H1 (cell line): ENCODE measurements at regions not wholly inside any gene's neighbourhood (a gene's known extent, or its start where the extent isn't known, plus 50 kb on each side); places are given as distances from the start of the nearest gene placed in this dataset.

Experiments used
- CTCF ChIA-PET: fragments of 300-600 bp; sonication (Branson Sonifier 250); formaldehyde crosslinking; loops from one replicate; lab custom pipeline; 2021; ENCODE audit not compliant: partially characterized antibody; lab: Charles Lee
- POLR2A ChIA-PET: fragments of 300-600 bp; sonication (Branson Sonifier 250); formaldehyde crosslinking; loops from one replicate; lab custom pipeline; 2021; ENCODE audit warnings: inconsistent platforms; ENCODE audit not compliant: partially characterized antibody; lab: Charles Lee
- DNase-seq, 2 experiments: peaks; one replicate each; pipeline versions ENCODE4 v3.0.0 to v3.0.0-alpha.2; 2010 to 2022; ENCODE audit warnings: low spot score in 2 of 2, low read depth in 1 of 2, mixed read lengths in 1 of 2
- FAIRE-seq: peaks from 2 replicates; lab custom pipeline; 2011; peaks lifted over from hg19 to GRCh38; lab: Jason Lieb, UNC
- H2AFZ ChIP-seq: 2 replicates; pipeline ENCODE4 v1.8.1; 2012; ENCODE audit warnings: low read length, inconsistent platforms
- H2AK5ac ChIP-seq: 2 replicates; pipeline ENCODE4 v1.6.1; 2013; ENCODE audit warnings: low read depth, low read length
- H2BK120ac ChIP-seq: replicated peaks from 2 replicates; pipeline ENCODE3; 2013; ENCODE audit warnings: low read depth, low read length, inconsistent platforms
- H2BK12ac ChIP-seq: 2 replicates; pipeline ENCODE4 v1.6.1; 2013; ENCODE audit warnings: low read depth, low read length
- H2BK15ac ChIP-seq: 2 replicates; pipeline ENCODE4 v1.6.1; 2013; ENCODE audit warnings: low read length
- H2BK20ac ChIP-seq: 2 replicates; pipeline ENCODE4 v1.6.1; 2013; ENCODE audit warnings: low read length
- H2BK5ac ChIP-seq: 2 replicates; pipeline ENCODE4 v1.6.1; 2013; ENCODE audit warnings: low read depth, low read length
- H3K14ac ChIP-seq: 2 replicates; pipeline ENCODE4 v1.6.1; 2013; ENCODE audit warnings: inconsistent platforms; ENCODE audit not compliant: insufficient read length
- H3K18ac ChIP-seq: 2 replicates; pipeline ENCODE4 v1.6.1; 2013; ENCODE audit warnings: low read length; ENCODE audit errors: extremely low read depth
- H3K23ac ChIP-seq: 2 replicates; pipeline ENCODE4 v1.6.1; 2013; ENCODE audit warnings: inconsistent platforms; ENCODE audit not compliant: insufficient read length
- H3K23me2 ChIP-seq: 2 replicates; pipeline ENCODE4 v1.6.1; 2013; ENCODE audit warnings: low read depth, low read length
- H3K27ac ChIP-seq: 2 replicates; pipeline ENCODE4 v1.6.1; 2011; ENCODE audit warnings: low read depth, low read length, inconsistent platforms
- H3K27me3 ChIP-seq, 4 experiments: replicated peaks in 1 of 4; 1 replicate in 1 of 4; 2 replicates in 3 of 4; pipeline versions ENCODE4 v1.6.1 to v1.8.1; 2011 to 2013; ENCODE audit warnings: low read length in 3 of 4, mild to moderate bottlenecking in 3 of 4, inconsistent platforms in 2 of 4, mixed read lengths in 2 of 4, moderate library complexity in 1 of 4; ENCODE audit not compliant: control insufficient read depth in 3 of 4, insufficient read depth in 3 of 4; ENCODE audit errors: extremely low read depth in 1 of 4
- H3K36me3 ChIP-seq, 4 experiments: 2 replicates each; pipeline versions ENCODE4 v1.6.1 to v1.8.1; 2011 to 2013; ENCODE audit warnings: mild to moderate bottlenecking in 4 of 4, low read length in 3 of 4, moderate library complexity in 2 of 4, control low read depth in 1 of 4, inconsistent platforms in 1 of 4; ENCODE audit not compliant: insufficient read depth in 4 of 4, control insufficient read depth in 2 of 4
- H3K4ac ChIP-seq: replicated peaks from 2 replicates; pipeline ENCODE3; 2013; ENCODE audit warnings: low read length, low read depth, mixed read lengths, inconsistent platforms; ENCODE audit not compliant: insufficient read length
- H3K4me1 ChIP-seq, 4 experiments: replicated peaks in 1 of 4; 1 replicate in 1 of 4; 2 replicates in 3 of 4; pipeline versions ENCODE4 v1.6.1 to v1.8.1; 2011 to 2013; ENCODE audit warnings: low read length in 3 of 4, inconsistent platforms in 2 of 4, mixed read lengths in 1 of 4; ENCODE audit not compliant: insufficient read depth in 4 of 4, control insufficient read depth in 3 of 4
- H3K4me2 ChIP-seq, 2 experiments: 2 replicates each; pipeline versions ENCODE4 v1.6.1 to v1.8.1; 2011 to 2013; ENCODE audit warnings: low read depth in 2 of 2, low read length in 2 of 2, control low read depth in 1 of 2, inconsistent platforms in 1 of 2, mild to moderate bottlenecking in 1 of 2; ENCODE audit not compliant: insufficient read depth in 1 of 2
- H3K4me3 ChIP-seq, 4 experiments: fragments of 200-600, 300-600 bp in 1 of 4; sonication (generic), shearing (Covaris generic), sonication (Bioruptor Twin) in 1 of 4; 2 replicates each; pipeline versions ENCODE4 v1.5.1 to v1.8.1; 2011 to 2016; ENCODE audit warnings: low read length in 4 of 4, low read depth in 3 of 4, control low read depth in 2 of 4, inconsistent platforms in 2 of 4, mild to moderate bottlenecking in 2 of 4, mixed read lengths in 1 of 4, moderate library complexity in 1 of 4; ENCODE audit not compliant: insufficient read depth in 2 of 4; ENCODE audit errors: extremely low read depth in 1 of 4
- H3K56ac ChIP-seq: replicated peaks from 2 replicates; pipeline ENCODE3; 2013; ENCODE audit warnings: low read depth, mild to moderate bottlenecking, mixed read lengths, low read length, inconsistent platforms; ENCODE audit not compliant: insufficient read length
- H3K79me1 ChIP-seq: 2 replicates; pipeline ENCODE4 v1.6.1; 2013; ENCODE audit warnings: low read depth, low read length, control low read depth
- H3K79me2 ChIP-seq, 2 experiments: 2 replicates each; pipeline versions ENCODE4 v1.6.1 to v1.8.1; 2012 to 2013; ENCODE audit warnings: low read length in 2 of 2, mild to moderate bottlenecking in 2 of 2, inconsistent platforms in 1 of 2; ENCODE audit not compliant: insufficient read depth in 2 of 2, control insufficient read depth in 1 of 2
- H3K9ac ChIP-seq, 4 experiments: replicated peaks in 1 of 4; 1 replicate in 1 of 4; 2 replicates in 3 of 4; pipeline versions ENCODE4 v1.6.1 to v1.8.1; 2011 to 2013; ENCODE audit warnings: low read depth in 3 of 4, low read length in 3 of 4, control low read depth in 2 of 4, mild to moderate bottlenecking in 2 of 4, moderate library complexity in 2 of 4, inconsistent platforms in 1 of 4; ENCODE audit errors: extremely low read depth in 1 of 4
- H3K9me3 ChIP-seq, 2 experiments: 2 replicates each; pipeline versions ENCODE4 v1.6.1 to v1.8.1; 2012 to 2013; ENCODE audit warnings: mild to moderate bottlenecking in 2 of 2, moderate library complexity in 2 of 2, control low read depth in 1 of 2, inconsistent platforms in 1 of 2, low read depth in 1 of 2, low read length in 1 of 2, mixed read lengths in 1 of 2; ENCODE audit not compliant: insufficient read depth in 2 of 2
- H4K20me1 ChIP-seq, 2 experiments: replicated peaks in 1 of 2; 2 replicates each; pipeline versions ENCODE3 to v1.8.1; 2011 to 2013; ENCODE audit warnings: inconsistent platforms in 2 of 2, low read length in 2 of 2, mild to moderate bottlenecking in 1 of 2; ENCODE audit not compliant: insufficient read depth in 2 of 2, control insufficient read depth in 1 of 2
- H4K5ac ChIP-seq: 2 replicates; pipeline ENCODE4 v1.6.1; 2013; ENCODE audit warnings: low read length, low read depth, mixed read lengths, inconsistent platforms; ENCODE audit not compliant: insufficient read length
- H4K8ac ChIP-seq: 2 replicates; pipeline ENCODE4 v1.8.0; 2013; ENCODE audit warnings: mild to moderate bottlenecking, moderate library complexity, low read length, inconsistent platforms; ENCODE audit not compliant: insufficient read depth; ENCODE audit errors: extremely low read depth
- H4K91ac ChIP-seq: replicated peaks from 2 replicates; pipeline ENCODE3; 2013; ENCODE audit warnings: low read length, mixed read lengths, inconsistent platforms; ENCODE audit not compliant: insufficient read length
- BRCA1 ChIP-seq: IDR thresholded peaks from 2 replicates; pipeline ENCODE4 v1.6.1; 2012; ENCODE audit warnings: low read depth, low read length, improper control_type of control experiment
- CBX5 ChIP-seq: fragments of 300-800, 300-1000 bp; sonication (generic); IDR thresholded peaks from 2 replicates; pipeline ENCODE4 v1.7.1; 2016; ENCODE audit warnings: antibody characterized with exemption, low read length, low read depth
- CHD2 ChIP-seq: IDR thresholded peaks from 2 replicates; pipeline ENCODE4 v1.6.1; 2012; ENCODE audit warnings: low read length, improper control_type of control experiment
- EP300 ChIP-seq, 2 experiments: IDR thresholded peaks; 1 replicate in 1 of 2; 2 replicates in 1 of 2; pipeline ENCODE4 v1.6.1; 2011 to 2012; ENCODE audit warnings: low read depth in 2 of 2, low read length in 2 of 2, mild to moderate bottlenecking in 2 of 2, borderline replicate concordance in 1 of 2, inconsistent platforms in 1 of 2, moderate library complexity in 1 of 2
- GTF2F1 ChIP-seq: IDR thresholded peaks from 2 replicates; pipeline ENCODE4 v1.6.1; 2012; ENCODE audit warnings: low read depth, low read length, improper control_type of control experiment, borderline replicate concordance
- MAFK ChIP-seq: IDR thresholded peaks from 2 replicates; pipeline ENCODE4 v1.6.1; 2012; ENCODE audit warnings: low read depth, mild to moderate bottlenecking, improper control_type of control experiment, low read length
- NANOG ChIP-seq: IDR thresholded peaks from 2 replicates; pipeline ENCODE4 v1.6.1; 2011; ENCODE audit warnings: low read length, low read depth, mild to moderate bottlenecking, inconsistent platforms; ENCODE audit not compliant: insufficient read depth, poor library complexity, severe bottlenecking
- POLR2A ChIP-seq, 2 experiments: IDR thresholded peaks; 1 replicate in 1 of 2; 2 replicates in 1 of 2; pipeline ENCODE4 v1.6.1; 2011; ENCODE audit warnings: low read depth in 2 of 2, low read length in 2 of 2, mild to moderate bottlenecking in 2 of 2; ENCODE audit errors: control extremely low read depth in 1 of 2
- POU5F1 ChIP-seq: IDR thresholded peaks from 2 replicates; pipeline ENCODE4 v1.6.1; 2011; ENCODE audit warnings: low read depth, mild to moderate bottlenecking, low read length, moderate library complexity
- SIRT6 ChIP-seq: IDR thresholded peaks from one replicate; pipeline ENCODE4 v1.7.1; 2012; ENCODE audit warnings: low read length, inconsistent platforms
- SUZ12 ChIP-seq: fragments of 200-600 bp; sonication (generic); IDR thresholded peaks from 2 replicates; pipeline ENCODE4 v1.6.1; 2012; ENCODE audit warnings: mild to moderate bottlenecking, inconsistent platforms, low read length, moderate library complexity, mixed read lengths
- TBP ChIP-seq: IDR thresholded peaks from 2 replicates; pipeline ENCODE4 v1.6.1; 2011; ENCODE audit warnings: low read depth, low read length, improper control_type of control experiment
- TEAD4 ChIP-seq: IDR thresholded peaks from 2 replicates; pipeline ENCODE4 v1.6.1; 2012; ENCODE audit warnings: low read depth, low read length, inconsistent platforms, mixed read lengths
- WGBS, 2 experiments: shearing (Covaris generic) in 1 of 2; methylation state at CpG; one replicate each; pipeline versions ENCODE4 v1.1.6 to v1.1.7; 2013 to 2015; ENCODE audit warnings: low lambda C conversion rate in 2 of 2, mixed read lengths in 2 of 2, inconsistent platforms in 1 of 2, low coverage in 1 of 2, missing lambda C conversion rate in 1 of 2; ENCODE audit not compliant: insufficient replicate concordance in 2 of 2, insufficient coverage in 1 of 2, insufficient read length in 1 of 2; ENCODE audit errors: extremely low coverage in 1 of 2, missing lambda C conversion rate in 1 of 2; 5-methylcytosine and 5-hydroxymethylcytosine counted together
- TF ChIP-seq, protein P1 (sequence below): IDR thresholded peaks from 2 replicates; pipeline ENCODE4 v1.6.1; 2012; ENCODE audit warnings: low read length, inconsistent platforms

- FAIRE-seq, result no peak
- POLR2A ChIA-PET, result interaction anchor here (0.5 to 0.7 kb wide), 2 partner anchors 15 to 280 kb away, joined by 3 read pairs; no protein-coding TSS in a partner anchor
- TF ChIP-seq EP300 (IDR thresholded peaks at IDR 0.05; ENCODE audit: borderline replicate concordance in 1 of 2, low read depth in 2 of 2, low read length in 2 of 2) (no peak), CHD2 (no peak), POLR2A (IDR thresholded peaks at IDR 0.05; ENCODE audit: control extremely low read depth in 1 of 2, low read depth in 2 of 2, low read length in 2 of 2) (no peak), GTF2F1 (no peak), BRCA1 (no peak), NANOG (no peak), MAFK (no peak), TEAD4 (no peak), POU5F1 (no peak), CBX5 (no peak), SIRT6 (no peak), TBP (no peak), SUZ12 (no peak)
- TF ChIP-seq, protein P1, sequence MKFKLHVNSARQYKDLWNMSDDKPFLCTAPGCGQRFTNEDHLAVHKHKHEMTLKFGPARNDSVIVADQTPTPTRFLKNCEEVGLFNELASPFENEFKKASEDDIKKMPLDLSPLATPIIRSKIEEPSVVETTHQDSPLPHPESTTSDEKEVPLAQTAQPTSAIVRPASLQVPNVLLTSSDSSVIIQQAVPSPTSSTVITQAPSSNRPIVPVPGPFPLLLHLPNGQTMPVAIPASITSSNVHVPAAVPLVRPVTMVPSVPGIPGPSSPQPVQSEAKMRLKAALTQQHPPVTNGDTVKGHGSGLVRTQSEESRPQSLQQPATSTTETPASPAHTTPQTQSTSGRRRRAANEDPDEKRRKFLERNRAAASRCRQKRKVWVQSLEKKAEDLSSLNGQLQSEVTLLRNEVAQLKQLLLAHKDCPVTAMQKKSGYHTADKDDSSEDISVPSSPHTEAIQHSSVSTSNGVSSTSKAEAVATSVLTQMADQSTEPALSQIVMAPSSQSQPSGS, result no peak
These were observed 274.4 kb downstream of the KLF12 start for GRCh38 chr13:73859841-73860240.

More at GRCh38 chr13:73859841-73860240, 274.4 kb downstream of the KLF12 start:
- Histone ChIP-seq H3K9ac (no peak overlapping the region), H3K14ac (no peak overlapping the region), H3K79me1 (no peaks in the 10 kb centered on the region), H2BK12ac (no peak overlapping the region), H2BK20ac (no peak overlapping the region), H2BK120ac (no peak overlapping the region), H3K18ac (no peak overlapping the region), H3K27ac (no peak overlapping the region), H4K8ac (no peak overlapping the region), H2BK5ac (no peak overlapping the region), H3K4me1 (peaks cover 0 to 4% (median 2%) of the 10 kb centered on the region in 4 experiments; a peak in 3 of 7 replicates), H3K9me3 (no peaks in the 10 kb centered on the region), H2AK5ac (no peak overlapping the region), H3K23me2 (no peaks in the 10 kb centered on the region), H3K27me3 (no peaks in the 10 kb centered on the region), H4K20me1 (no peaks in the 10 kb centered on the region), H3K36me3 (no peaks in the 10 kb centered on the region), H3K56ac (no peak overlapping the region), H3K4me2 (no peak overlapping the region), H4K91ac (no peak overlapping the region), H3K4me3 (no peak overlapping the region), H3K79me2 (no peaks in the 10 kb centered on the region), H3K4ac (no peak overlapping the region), H2BK15ac (no peak overlapping the region), H3K23ac (no peak overlapping the region), H2AFZ (no peak overlapping the region), H4K5ac (no peak overlapping the region)
- DNase-seq, result no peak
- 68% methylated on average over 4 of the region's 4 CpGs; no CpG with 5 or more reads in 1 of the 2 experiments for WGBS, 2 experiments
- CTCF ChIA-PET, result interaction anchor here (0.6 to 1.7 kb wide), 4 partner anchors 9 to 433 kb away, joined by 3 to 7 read pairs (median 4); no protein-coding TSS in a partner anchor
